Breast epithelium (tissue), 4 donors: ENCODE measurements at regions not wholly inside any gene's neighbourhood (a gene's known extent, or its start where the extent isn't known, plus 50 kb on each side); places are given as distances from the start of the nearest gene placed in this dataset.

Experiments
- DNase-seq, 2 donors: peaks; one replicate each; pipeline ENCODE4 v3.0.0-alpha.2; 2019; ENCODE audit warnings: low spot score in 2 of 2
- H3K27ac ChIP-seq, 2 donors: fragments of 200-600 bp; sonication (generic) in 1 of 2; one replicate each; pipeline ENCODE4 v1.5.1; 2016 to 2019; ENCODE audit warnings: mild to moderate bottlenecking in 1 of 2
- H3K27me3 ChIP-seq, 2 donors: fragments of 200-600 bp; sonication (generic) in 1 of 2; one replicate each; pipeline versions ENCODE4 v1.5.1 to v1.6.0; 2017 to 2019; ENCODE audit warnings: control low read depth in 1 of 2, mild to moderate bottlenecking in 1 of 2
- H3K36me3 ChIP-seq: fragments of 200-600 bp; one replicate; pipeline ENCODE4 v1.5.1; 2019
- H3K4me1 ChIP-seq, 2 donors: fragments of 200-600 bp; sonication (generic); one replicate each; pipeline ENCODE4 v1.5.1; 2016 to 2019; ENCODE audit warnings: control low read depth in 1 of 2
- H3K4me3 ChIP-seq, 3 donors: fragments of 200-600 bp; sonication (generic); 1 replicate in 2 of 3; 2 replicates in 1 of 3; pipeline ENCODE4 v1.5.1; 2016 to 2019; ENCODE audit warnings: mild to moderate bottlenecking in 3 of 3, moderate library complexity in 2 of 3
- H3K9me3 ChIP-seq, 2 donors: fragments of 200-600 bp; sonication (generic) in 1 of 2; one replicate each; pipeline ENCODE4 v1.5.1; 2016 to 2019; ENCODE audit warnings: control low read depth in 1 of 2
- POLR2A ChIP-seq: fragments of 450-650 bp; IDR thresholded peaks from one replicate; pipeline ENCODE4 v1.6.1; 2016; ENCODE audit warnings: antibody characterized with exemption, mild to moderate bottlenecking, moderate library complexity
- POLR2AphosphoS5 ChIP-seq, 3 donors: sonication (generic); formaldehyde crosslinking; IDR thresholded peaks; one replicate each; pipeline ENCODE4 v1.6.1; 2017; ENCODE audit warnings: antibody characterized with exemption in 3 of 3
- intact Hi-C: fragments of 100-400 bp; cut with DNase I; formaldehyde crosslinking; loops from one replicate; pipeline ENCODE4 v1.15.1; 2023; ENCODE audit warnings: low total_unique reads
- TF ChIP-seq, protein P1 (sequence below), 3 donors: fragments of 450-650 bp; IDR thresholded peaks; one replicate each; pipeline ENCODE4 v1.5.1; 2016 to 2017; ENCODE audit warnings: antibody characterized with exemption in 3 of 3, mild to moderate bottlenecking in 3 of 3, moderate library complexity in 3 of 3

DNA sequence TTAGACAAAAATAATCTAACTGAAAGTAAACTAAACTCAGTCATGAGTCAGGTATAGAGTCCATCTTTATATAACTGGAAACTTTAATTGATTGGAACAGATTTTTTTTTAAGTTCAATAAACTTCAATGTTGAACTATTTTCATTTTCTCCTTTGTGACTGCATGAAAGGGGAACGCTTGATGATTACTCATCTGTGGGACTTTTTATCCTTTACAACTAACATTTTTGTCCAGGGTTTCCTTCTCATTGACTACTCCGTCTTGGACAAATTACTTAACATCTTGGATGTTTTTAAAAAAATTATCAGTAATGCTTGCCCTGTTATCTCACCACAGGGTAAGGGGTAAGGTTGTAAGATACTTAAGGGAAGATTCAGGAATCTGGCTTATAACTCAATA lies 1658.4 kb downstream of the MAT2B start:
- Histone ChIP-seq H3K9me3 (no peaks in the 10 kb centered on the region), H3K4me1 (no peaks in the 10 kb centered on the region), H3K4me3 (no peak overlapping the region), H3K27ac (no peak overlapping the region), H3K36me3 (no peaks in the 10 kb centered on the region), H3K27me3 (no peaks in the 10 kb centered on the region)
- intact Hi-C loops: no loop called here
- DNase-seq: no peak
- TF ChIP-seq POLR2A (no peak), POLR2AphosphoS5 (IDR thresholded peaks at IDR 0.05) (no peak)
- TF ChIP-seq, protein P1, sequence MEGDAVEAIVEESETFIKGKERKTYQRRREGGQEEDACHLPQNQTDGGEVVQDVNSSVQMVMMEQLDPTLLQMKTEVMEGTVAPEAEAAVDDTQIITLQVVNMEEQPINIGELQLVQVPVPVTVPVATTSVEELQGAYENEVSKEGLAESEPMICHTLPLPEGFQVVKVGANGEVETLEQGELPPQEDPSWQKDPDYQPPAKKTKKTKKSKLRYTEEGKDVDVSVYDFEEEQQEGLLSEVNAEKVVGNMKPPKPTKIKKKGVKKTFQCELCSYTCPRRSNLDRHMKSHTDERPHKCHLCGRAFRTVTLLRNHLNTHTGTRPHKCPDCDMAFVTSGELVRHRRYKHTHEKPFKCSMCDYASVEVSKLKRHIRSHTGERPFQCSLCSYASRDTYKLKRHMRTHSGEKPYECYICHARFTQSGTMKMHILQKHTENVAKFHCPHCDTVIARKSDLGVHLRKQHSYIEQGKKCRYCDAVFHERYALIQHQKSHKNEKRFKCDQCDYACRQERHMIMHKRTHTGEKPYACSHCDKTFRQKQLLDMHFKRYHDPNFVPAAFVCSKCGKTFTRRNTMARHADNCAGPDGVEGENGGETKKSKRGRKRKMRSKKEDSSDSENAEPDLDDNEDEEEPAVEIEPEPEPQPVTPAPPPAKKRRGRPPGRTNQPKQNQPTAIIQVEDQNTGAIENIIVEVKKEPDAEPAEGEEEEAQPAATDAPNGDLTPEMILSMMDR (IDR thresholded peaks at IDR 0.05): no peak

DNA sequence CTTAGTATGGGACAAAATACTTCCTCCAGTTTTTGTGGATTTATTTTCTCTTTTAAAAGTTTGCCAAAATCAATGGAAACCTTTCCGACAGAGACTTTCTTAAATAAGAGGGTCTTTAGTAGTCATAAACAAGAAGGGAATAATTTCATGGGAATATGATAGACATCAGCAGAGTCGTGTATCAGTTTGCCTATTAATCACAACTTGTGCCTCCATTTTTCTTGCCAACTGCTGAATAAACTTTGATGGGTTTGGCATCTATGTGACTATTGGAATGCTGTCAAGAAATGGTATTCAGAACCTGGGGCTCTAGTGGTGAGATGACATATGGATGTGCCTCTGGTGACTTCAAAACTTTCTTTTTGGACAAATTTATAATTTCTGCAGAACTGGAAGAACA lies 1668.2 kb downstream of the MAT2B start:
- H3K36me3 ChIP-seq: no peaks in the 10 kb centered on the region
- TF ChIP-seq POLR2A (no peak), POLR2AphosphoS5 (IDR thresholded peaks at IDR 0.05) (no peak)
- TF ChIP-seq, protein P1 (IDR thresholded peaks at IDR 0.05): no peak
- DNase-seq: no peak
- H3K27me3 ChIP-seq: no peaks in the 10 kb centered on the region
- no peaks in the 10 kb centered on the region for H3K9me3 ChIP-seq
- no peak overlapping the region for H3K4me3 ChIP-seq
- H3K4me1 ChIP-seq: no peaks in the 10 kb centered on the region
- intact Hi-C loops: no loop called here
- H3K27ac ChIP-seq: no peak overlapping the region

DNA sequence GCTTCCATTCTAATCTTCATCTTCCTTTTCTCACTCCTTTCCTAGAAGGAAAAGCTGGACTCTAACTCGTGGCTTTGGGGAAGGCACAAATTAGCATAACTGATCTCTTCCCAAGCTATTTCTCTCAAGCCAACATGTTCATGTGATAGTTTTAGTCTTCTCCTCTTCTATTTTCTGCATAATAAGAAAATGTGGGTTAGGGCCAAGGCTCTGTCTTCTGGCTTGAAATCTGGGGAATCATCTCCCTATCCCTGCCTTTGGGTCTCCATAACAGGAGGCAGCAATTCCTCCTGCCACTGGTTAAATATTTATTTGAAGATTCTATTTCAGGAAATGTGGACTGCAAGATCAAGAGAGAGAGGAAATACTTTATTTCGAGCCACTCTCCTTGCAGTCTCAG lies 1669.6 kb downstream of the MAT2B start:
- Histone ChIP-seq H3K27me3 (no peaks in the 10 kb centered on the region), H3K36me3 (no peaks in the 10 kb centered on the region), H3K4me1 (no peaks in the 10 kb centered on the region), H3K9me3 (no peaks in the 10 kb centered on the region), H3K4me3 (no peak overlapping the region), H3K27ac (no peak overlapping the region)
- intact Hi-C loops: no loop called here
- TF ChIP-seq POLR2AphosphoS5 (IDR thresholded peaks at IDR 0.05): no peak
- no peak for TF ChIP-seq POLR2A
- TF ChIP-seq, protein P1 (IDR thresholded peaks at IDR 0.05): no peak
- no peak for DNase-seq

- Histone ChIP-seq H3K9me3 (peaks cover 13 to 18% of the 10 kb centered on the region in 2 donors), H3K27ac (no peak overlapping the region), H3K4me3 (no peak overlapping the region), H3K36me3 (no peaks in the 10 kb centered on the region), H3K4me1 (no peaks in the 10 kb centered on the region), H3K27me3 (no peaks in the 10 kb centered on the region)
- intact Hi-C loops: no loop called here
- TF ChIP-seq POLR2AphosphoS5 (IDR thresholded peaks at IDR 0.05) (no peak), POLR2A (no peak)
- TF ChIP-seq, protein P1 (IDR thresholded peaks at IDR 0.05): no peak
- DNase-seq: no peak
Measured at GRCh38 chr5:165184183-165184582, 1678.8 kb downstream of the MAT2B start.

GRCh38 chr5:165185716-165186115 lies 1680.3 kb downstream of the MAT2B start:
- DNase-seq: no peak
- TF ChIP-seq POLR2A (no peak), POLR2AphosphoS5 (IDR thresholded peaks at IDR 0.05) (no peak)
- TF ChIP-seq, protein P1 (IDR thresholded peaks at IDR 0.05): no peak
- intact Hi-C loops: no loop called here
- Histone ChIP-seq H3K27me3 (no peaks in the 10 kb centered on the region), H3K9me3 (peaks cover 13 to 18% of the 10 kb centered on the region in 2 donors), H3K4me1 (no peaks in the 10 kb centered on the region), H3K27ac (no peak overlapping the region), H3K4me3 (no peak overlapping the region), H3K36me3 (no peaks in the 10 kb centered on the region)
